GM23338 (cell line): ENCODE measurements at regions not wholly inside any gene's neighbourhood (a gene's known extent, or its start where the extent isn't known, plus 50 kb on each side); places are given as distances from the start of the nearest gene placed in this dataset.

Experiments
- CTCF ChIP-seq, 2 experiments: fragments of 200-600 bp in 1 of 2; sonication (generic) in 1 of 2; conservative IDR thresholded peaks; 2 replicates each; pipeline versions ENCODE4 v1.5.1 to v1.6.1; 2016 to 2017; ENCODE audit warnings: antibody characterized with exemption in 2 of 2, low read depth in 2 of 2, mild to moderate bottlenecking in 2 of 2, moderate library complexity in 1 of 2
- EZH2 ChIP-seq: fragments of 200-600 bp; sonication (generic); IDR thresholded peaks from one replicate; pipeline ENCODE4 v1.8.0; 2017; ENCODE audit warnings: antibody characterized with exemption, mild to moderate bottlenecking, low read depth; ENCODE audit not compliant: unreplicated experiment
- EZH2phosphoT487 ChIP-seq: fragments of 200-600 bp; sonication (generic); IDR thresholded peaks from one replicate; pipeline ENCODE4 v1.8.1; 2018; ENCODE audit warnings: antibody characterized with exemption; ENCODE audit not compliant: unreplicated experiment

- TF ChIP-seq CTCF (conservative IDR thresholded peaks at IDR 0.05; ENCODE audit: low read depth in 2 of 2) = no peak
- no peak for TF ChIP-seq EZH2
- no peak for TF ChIP-seq EZH2phosphoT487
Measured at GRCh38 chrX:145613894-145614293, 203.7 kb upstream of the SLITRK2 start.
